ENCODE measurements at regions not wholly inside any gene's neighbourhood (a gene's known extent, or its start where the extent isn't known, plus 50 kb on each side); places are given as distances from the start of the nearest gene placed in this dataset.

DNA sequence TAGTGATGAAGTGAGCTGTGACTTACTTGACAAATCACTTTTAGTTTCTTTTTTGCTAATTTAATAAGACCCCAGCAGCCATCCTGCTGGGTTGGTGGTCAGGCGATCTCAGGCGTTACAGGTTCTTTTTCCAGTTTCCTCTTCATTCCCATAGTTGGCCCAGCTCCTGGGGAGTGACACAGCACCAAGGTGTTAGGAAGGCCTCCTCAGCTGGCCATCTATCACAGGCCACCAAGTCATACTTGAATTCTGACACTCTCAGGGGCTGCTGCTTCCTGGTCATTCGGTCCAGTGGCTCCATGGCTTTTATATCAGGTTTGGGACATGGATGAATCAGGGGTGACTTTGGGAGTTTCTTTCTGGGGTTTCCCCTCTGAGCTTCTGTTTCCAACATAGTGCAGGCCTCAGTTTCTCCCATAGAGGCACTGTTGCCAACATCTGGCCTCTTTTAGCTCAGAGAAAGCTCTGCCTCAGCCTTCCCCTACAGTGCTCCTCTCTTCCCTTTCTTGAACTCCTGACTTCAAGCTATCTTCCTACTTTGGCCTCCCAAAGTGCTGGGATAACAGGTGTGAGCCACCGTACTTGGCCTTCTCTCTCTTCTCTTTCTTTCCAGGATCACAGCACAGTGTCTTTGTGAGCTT lies 211.8 kb downstream of the NR2F2 start:
- TF ChIP-seq, protein P1, sequence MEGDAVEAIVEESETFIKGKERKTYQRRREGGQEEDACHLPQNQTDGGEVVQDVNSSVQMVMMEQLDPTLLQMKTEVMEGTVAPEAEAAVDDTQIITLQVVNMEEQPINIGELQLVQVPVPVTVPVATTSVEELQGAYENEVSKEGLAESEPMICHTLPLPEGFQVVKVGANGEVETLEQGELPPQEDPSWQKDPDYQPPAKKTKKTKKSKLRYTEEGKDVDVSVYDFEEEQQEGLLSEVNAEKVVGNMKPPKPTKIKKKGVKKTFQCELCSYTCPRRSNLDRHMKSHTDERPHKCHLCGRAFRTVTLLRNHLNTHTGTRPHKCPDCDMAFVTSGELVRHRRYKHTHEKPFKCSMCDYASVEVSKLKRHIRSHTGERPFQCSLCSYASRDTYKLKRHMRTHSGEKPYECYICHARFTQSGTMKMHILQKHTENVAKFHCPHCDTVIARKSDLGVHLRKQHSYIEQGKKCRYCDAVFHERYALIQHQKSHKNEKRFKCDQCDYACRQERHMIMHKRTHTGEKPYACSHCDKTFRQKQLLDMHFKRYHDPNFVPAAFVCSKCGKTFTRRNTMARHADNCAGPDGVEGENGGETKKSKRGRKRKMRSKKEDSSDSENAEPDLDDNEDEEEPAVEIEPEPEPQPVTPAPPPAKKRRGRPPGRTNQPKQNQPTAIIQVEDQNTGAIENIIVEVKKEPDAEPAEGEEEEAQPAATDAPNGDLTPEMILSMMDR (IDR thresholded peaks at IDR 0.05), result no peak
- TF ChIP-seq POLR2A (IDR thresholded peaks at IDR 0.05), result no peak
